ENCODE measurements at regions not wholly inside any gene's neighbourhood (a gene's known extent, or its start where the extent isn't known, plus 50 kb on each side); places are given as distances from the start of the nearest gene placed in this dataset.

DNA sequence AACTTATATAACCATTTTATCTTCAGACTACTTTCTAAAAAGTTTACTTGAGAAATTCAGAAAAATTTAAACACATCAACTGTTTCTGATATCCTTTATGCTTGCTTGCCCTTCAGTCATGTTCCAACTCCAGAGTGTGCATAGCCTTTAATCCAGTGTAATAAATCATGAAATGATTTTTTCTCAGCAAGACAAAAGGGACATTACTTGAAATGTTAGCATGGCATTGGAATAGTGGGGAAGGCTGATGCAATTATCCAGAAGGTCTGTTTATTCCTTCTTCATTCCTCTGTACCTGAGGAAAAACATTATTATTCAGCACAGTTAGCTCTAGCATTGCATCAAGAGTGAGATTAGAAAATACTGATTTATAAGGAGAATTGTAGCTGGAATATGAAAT lies 209.9 kb downstream of the SLC7A11 start:
- no peaks in the 10 kb centered on the region for H3K9me3 ChIP-seq (ENCODE audit: control insufficient read depth in 1 of 2, low read length in 2 of 2)
- no peak overlapping the region for H3K4me3 ChIP-seq (ENCODE audit: low read depth in 1 of 2, low read length in 2 of 2)
- H3K9ac ChIP-seq (ENCODE audit: low read depth in 1 of 2, low read length in 2 of 2) = no peak overlapping the region
- no peaks in the 10 kb centered on the region for H3K27me3 ChIP-seq (ENCODE audit: control insufficient read depth in 1 of 2, insufficient read depth in 2 of 2, low read length in 2 of 2)
- no peak overlapping the region for H3K27ac ChIP-seq (ENCODE audit: low read depth, low read length)
- H3K36me3 ChIP-seq (ENCODE audit: control insufficient read depth in 1 of 2, insufficient read depth in 2 of 2, low read length in 2 of 2) = no peaks in the 10 kb centered on the region
- H3K4me1 ChIP-seq (ENCODE audit: control insufficient read depth in 1 of 2, insufficient read depth in 2 of 2, low read length in 2 of 2) = no peaks in the 10 kb centered on the region

DNA sequence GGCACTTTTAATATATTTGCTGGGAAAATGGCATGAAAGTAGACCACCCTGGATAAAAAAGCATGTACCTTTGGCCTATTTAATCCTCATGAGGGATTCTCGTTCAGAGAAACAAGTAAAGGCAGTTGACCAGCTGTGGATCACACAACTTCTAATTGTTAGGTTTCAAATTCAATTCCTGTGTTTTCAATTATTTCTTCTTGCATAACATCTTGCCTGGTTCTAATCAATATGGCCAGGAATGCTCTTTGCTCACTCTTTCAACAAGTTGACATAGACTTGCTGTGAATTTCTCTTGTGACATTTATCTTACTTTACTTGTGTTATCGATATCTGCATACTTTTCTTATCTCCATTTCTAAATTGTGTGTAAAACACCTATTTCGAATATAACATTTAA lies 211.8 kb downstream of the SLC7A11 start:
- H3K27ac ChIP-seq (ENCODE audit: low read depth, low read length) = no peak overlapping the region
- H3K27me3 ChIP-seq (ENCODE audit: control insufficient read depth in 1 of 2, insufficient read depth in 2 of 2, low read length in 2 of 2) = no peaks in the 10 kb centered on the region
- H3K9me3 ChIP-seq (ENCODE audit: control insufficient read depth in 1 of 2, low read length in 2 of 2) = no peaks in the 10 kb centered on the region
- no peak overlapping the region for H3K4me3 ChIP-seq (ENCODE audit: low read depth in 1 of 2, low read length in 2 of 2)
- H3K9ac ChIP-seq (ENCODE audit: low read depth in 1 of 2, low read length in 2 of 2) = no peak overlapping the region
- no peaks in the 10 kb centered on the region for H3K4me1 ChIP-seq (ENCODE audit: control insufficient read depth in 1 of 2, insufficient read depth in 2 of 2, low read length in 2 of 2)
- H3K36me3 ChIP-seq (ENCODE audit: control insufficient read depth in 1 of 2, insufficient read depth in 2 of 2, low read length in 2 of 2) = no peaks in the 10 kb centered on the region

DNA sequence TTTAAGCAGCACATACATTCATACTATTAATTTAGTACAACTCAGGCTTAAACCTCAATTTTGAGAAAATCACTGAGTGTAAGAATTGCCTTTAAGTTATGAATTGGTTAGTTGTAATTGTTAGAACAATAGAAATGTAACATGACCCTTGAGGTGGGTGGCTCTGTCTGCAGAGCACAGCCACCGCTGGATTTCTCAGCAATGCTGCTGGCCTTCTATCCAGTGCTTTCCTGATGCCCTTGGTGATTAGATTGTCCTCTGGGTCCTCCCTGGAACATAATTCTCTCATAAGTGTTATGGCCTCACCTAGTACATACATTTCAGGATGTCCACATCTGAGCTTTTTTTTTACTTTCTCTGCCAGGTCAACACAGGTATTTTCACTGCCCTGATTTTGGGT lies 213.2 kb downstream of the SLC7A11 start:
- Histone ChIP-seq H3K36me3 (ENCODE audit: control insufficient read depth in 1 of 2, insufficient read depth in 2 of 2, low read length in 2 of 2) (no peaks in the 10 kb centered on the region), H3K4me1 (ENCODE audit: control insufficient read depth in 1 of 2, insufficient read depth in 2 of 2, low read length in 2 of 2) (no peaks in the 10 kb centered on the region), H3K4me3 (ENCODE audit: low read depth in 1 of 2, low read length in 2 of 2) (no peak overlapping the region), H3K27me3 (ENCODE audit: control insufficient read depth in 1 of 2, insufficient read depth in 2 of 2, low read length in 2 of 2) (no peaks in the 10 kb centered on the region), H3K9ac (ENCODE audit: low read depth in 1 of 2, low read length in 2 of 2) (no peak overlapping the region), H3K9me3 (ENCODE audit: control insufficient read depth in 1 of 2, low read length in 2 of 2) (no peaks in the 10 kb centered on the region), H3K27ac (ENCODE audit: low read depth, low read length) (no peak overlapping the region)

DNA sequence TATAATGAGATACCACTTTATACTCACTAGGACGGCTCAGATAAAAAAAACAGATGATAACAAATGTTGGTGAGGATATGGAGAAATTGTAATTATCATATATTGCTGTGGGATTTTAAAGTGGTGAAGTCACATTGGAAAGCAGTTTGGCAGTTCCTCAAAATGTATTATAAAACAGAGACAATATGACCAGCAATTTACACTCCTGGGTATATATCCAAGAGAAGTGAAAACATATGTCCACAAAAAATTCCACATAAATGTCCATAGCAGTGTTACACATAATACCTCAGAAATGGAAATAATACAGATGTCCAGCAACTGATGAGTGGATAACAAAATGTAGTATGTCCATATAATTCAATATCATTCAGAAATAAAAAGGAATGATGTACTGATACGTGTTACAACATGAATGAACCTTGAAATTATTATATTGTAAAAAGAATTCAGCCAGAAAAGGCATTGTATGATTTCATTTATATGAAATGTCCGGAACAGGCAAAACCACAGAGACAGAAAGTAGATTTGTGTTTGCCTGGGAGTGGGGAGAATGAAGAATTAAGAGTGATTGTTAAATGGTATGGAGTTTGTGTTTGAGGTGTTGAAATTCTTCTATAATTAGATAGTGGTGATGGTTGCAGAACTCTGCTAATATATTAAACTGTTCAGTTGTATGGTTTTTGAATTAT lies 220.9 kb downstream of the SLC7A11 start:
- Histone ChIP-seq H3K27me3 (ENCODE audit: control insufficient read depth in 1 of 2, insufficient read depth in 2 of 2, low read length in 2 of 2) (no peaks in the 10 kb centered on the region), H3K36me3 (ENCODE audit: control insufficient read depth in 1 of 2, insufficient read depth in 2 of 2, low read length in 2 of 2) (no peaks in the 10 kb centered on the region), H3K27ac (ENCODE audit: low read depth, low read length) (no peak overlapping the region), H3K4me1 (ENCODE audit: control insufficient read depth in 1 of 2, insufficient read depth in 2 of 2, low read length in 2 of 2) (no peaks in the 10 kb centered on the region), H3K4me3 (ENCODE audit: low read depth in 1 of 2, low read length in 2 of 2) (no peak overlapping the region), H3K9me3 (ENCODE audit: control insufficient read depth in 1 of 2, low read length in 2 of 2) (no peaks in the 10 kb centered on the region), H3K9ac (ENCODE audit: low read depth in 1 of 2, low read length in 2 of 2) (no peak overlapping the region)

DNA sequence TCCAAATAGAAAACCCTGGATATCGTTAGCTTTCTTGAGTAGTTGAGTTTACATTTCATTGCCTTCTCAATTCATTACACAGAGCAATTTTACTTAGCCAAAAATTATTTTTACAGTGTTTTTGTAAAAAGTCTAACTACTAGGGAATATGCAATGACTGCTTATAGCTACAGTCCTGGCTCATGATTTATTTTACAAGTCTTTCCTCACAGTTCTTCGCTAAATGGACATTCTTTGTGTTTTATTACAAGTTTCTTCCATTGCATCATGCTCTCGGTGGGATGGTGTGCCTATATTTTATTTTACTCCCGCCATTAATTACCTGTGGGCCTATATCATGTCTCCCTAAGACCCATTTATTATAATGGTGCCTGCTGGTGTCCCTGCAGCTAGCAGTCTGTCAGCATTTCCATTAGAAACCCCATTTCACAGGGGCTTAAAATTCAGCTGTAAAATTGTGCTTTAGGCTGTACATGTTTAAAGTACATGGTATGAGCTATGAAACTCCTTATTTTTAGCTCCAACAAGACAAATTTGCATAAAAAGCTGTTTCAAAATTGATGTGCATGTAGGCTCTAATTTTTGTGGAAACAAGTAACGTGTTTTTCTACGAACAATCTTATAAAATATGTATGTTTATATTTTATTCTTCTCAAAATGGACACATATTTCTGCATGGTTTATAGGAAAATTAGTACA lies 227.4 kb downstream of the SLC7A11 start:
- Histone ChIP-seq H3K27ac (ENCODE audit: low read depth, low read length) (no peak overlapping the region), H3K27me3 (ENCODE audit: control insufficient read depth in 1 of 2, insufficient read depth in 2 of 2, low read length in 2 of 2) (no peaks in the 10 kb centered on the region), H3K9me3 (ENCODE audit: control insufficient read depth in 1 of 2, low read length in 2 of 2) (no peaks in the 10 kb centered on the region), H3K9ac (ENCODE audit: low read depth in 1 of 2, low read length in 2 of 2) (no peak overlapping the region), H3K36me3 (ENCODE audit: control insufficient read depth in 1 of 2, insufficient read depth in 2 of 2, low read length in 2 of 2) (no peaks in the 10 kb centered on the region), H3K4me1 (ENCODE audit: control insufficient read depth in 1 of 2, insufficient read depth in 2 of 2, low read length in 2 of 2) (no peaks in the 10 kb centered on the region), H3K4me3 (ENCODE audit: low read depth in 1 of 2, low read length in 2 of 2) (no peak overlapping the region)

DNA sequence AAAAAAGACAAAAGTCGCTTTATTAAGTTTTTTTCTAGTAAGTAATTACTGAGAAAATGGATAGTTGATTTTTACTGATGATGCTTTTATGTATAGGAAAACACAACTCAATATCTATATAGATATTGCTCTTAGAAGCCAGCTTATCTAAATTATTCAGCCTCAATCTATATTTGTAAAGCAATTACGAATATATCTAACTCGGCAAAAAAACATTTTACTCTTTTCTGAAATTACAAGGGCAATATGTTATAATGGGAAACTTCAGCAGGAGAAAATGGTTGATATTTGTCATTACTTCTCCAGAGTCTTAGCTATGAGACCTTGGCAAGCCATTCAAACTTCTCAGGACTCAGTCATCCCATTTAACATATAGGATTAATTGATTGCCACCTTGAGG lies 228.5 kb downstream of the SLC7A11 start:
- no peak overlapping the region for H3K9ac ChIP-seq (ENCODE audit: low read depth in 1 of 2, low read length in 2 of 2)
- H3K4me3 ChIP-seq (ENCODE audit: low read depth in 1 of 2, low read length in 2 of 2) = no peak overlapping the region
- no peaks in the 10 kb centered on the region for H3K36me3 ChIP-seq (ENCODE audit: control insufficient read depth in 1 of 2, insufficient read depth in 2 of 2, low read length in 2 of 2)
- no peaks in the 10 kb centered on the region for H3K9me3 ChIP-seq (ENCODE audit: control insufficient read depth in 1 of 2, low read length in 2 of 2)
- H3K27ac ChIP-seq (ENCODE audit: low read depth, low read length) = no peak overlapping the region
- H3K4me1 ChIP-seq (ENCODE audit: control insufficient read depth in 1 of 2, insufficient read depth in 2 of 2, low read length in 2 of 2) = no peaks in the 10 kb centered on the region
- H3K27me3 ChIP-seq (ENCODE audit: control insufficient read depth in 1 of 2, insufficient read depth in 2 of 2, low read length in 2 of 2) = no peaks in the 10 kb centered on the region

- H3K9me3 ChIP-seq (ENCODE audit: control insufficient read depth in 1 of 2, low read length in 2 of 2) = no peaks in the 10 kb centered on the region
- H3K9ac ChIP-seq (ENCODE audit: low read depth in 1 of 2, low read length in 2 of 2) = no peak overlapping the region
- no peaks in the 10 kb centered on the region for H3K4me1 ChIP-seq (ENCODE audit: control insufficient read depth in 1 of 2, insufficient read depth in 2 of 2, low read length in 2 of 2)
- H3K27ac ChIP-seq (ENCODE audit: low read depth, low read length) = no peak overlapping the region
- no peaks in the 10 kb centered on the region for H3K36me3 ChIP-seq (ENCODE audit: control insufficient read depth in 1 of 2, insufficient read depth in 2 of 2, low read length in 2 of 2)
- no peak overlapping the region for H3K4me3 ChIP-seq (ENCODE audit: low read depth in 1 of 2, low read length in 2 of 2)
- no peaks in the 10 kb centered on the region for H3K27me3 ChIP-seq (ENCODE audit: control insufficient read depth in 1 of 2, insufficient read depth in 2 of 2, low read length in 2 of 2)
Measured at GRCh38 chr4:138010639-138011038, 231.5 kb downstream of the SLC7A11 start.

GRCh38 chr4:138007572-138007971 lies 234.6 kb downstream of the SLC7A11 start:
- H3K27ac ChIP-seq (ENCODE audit: low read depth, low read length) = no peak overlapping the region
- no peak overlapping the region for H3K9ac ChIP-seq (ENCODE audit: low read depth in 1 of 2, low read length in 2 of 2)
- no peak overlapping the region for H3K4me3 ChIP-seq (ENCODE audit: low read depth in 1 of 2, low read length in 2 of 2)
- H3K4me1 ChIP-seq (ENCODE audit: control insufficient read depth in 1 of 2, insufficient read depth in 2 of 2, low read length in 2 of 2) = no peaks in the 10 kb centered on the region
- no peaks in the 10 kb centered on the region for H3K36me3 ChIP-seq (ENCODE audit: control insufficient read depth in 1 of 2, insufficient read depth in 2 of 2, low read length in 2 of 2)
- H3K9me3 ChIP-seq (ENCODE audit: control insufficient read depth in 1 of 2, low read length in 2 of 2) = no peaks in the 10 kb centered on the region
- H3K27me3 ChIP-seq (ENCODE audit: control insufficient read depth in 1 of 2, insufficient read depth in 2 of 2, low read length in 2 of 2) = no peaks in the 10 kb centered on the region

DNA sequence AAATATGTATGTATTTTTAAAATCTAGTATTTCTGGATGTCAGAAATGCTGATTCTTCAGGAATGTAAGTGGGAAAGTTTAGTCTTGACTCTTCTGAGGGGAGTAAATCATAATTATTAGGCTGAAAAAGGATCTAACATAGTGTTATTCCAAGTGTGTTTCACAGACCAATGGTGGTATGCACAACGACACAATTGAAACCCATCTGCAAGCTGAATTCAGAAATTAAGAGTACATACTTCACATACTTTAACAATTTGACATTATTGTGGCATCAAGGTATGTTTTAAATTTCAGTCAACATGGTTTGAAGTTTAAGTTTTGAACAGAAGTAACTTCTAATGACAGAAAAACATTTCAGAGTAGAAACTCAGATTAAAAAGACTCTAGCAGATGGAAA lies 236.7 kb downstream of the SLC7A11 start:
- no peak overlapping the region for H3K27ac ChIP-seq (ENCODE audit: low read depth, low read length)
- H3K27me3 ChIP-seq (ENCODE audit: control insufficient read depth in 1 of 2, insufficient read depth in 2 of 2, low read length in 2 of 2) = no peaks in the 10 kb centered on the region
- no peak overlapping the region for H3K4me3 ChIP-seq (ENCODE audit: low read depth in 1 of 2, low read length in 2 of 2)
- no peaks in the 10 kb centered on the region for H3K4me1 ChIP-seq (ENCODE audit: control insufficient read depth in 1 of 2, insufficient read depth in 2 of 2, low read length in 2 of 2)
- H3K9ac ChIP-seq (ENCODE audit: low read depth in 1 of 2, low read length in 2 of 2) = no peak overlapping the region
- H3K36me3 ChIP-seq (ENCODE audit: control insufficient read depth in 1 of 2, insufficient read depth in 2 of 2, low read length in 2 of 2) = no peaks in the 10 kb centered on the region
- no peaks in the 10 kb centered on the region for H3K9me3 ChIP-seq (ENCODE audit: control insufficient read depth in 1 of 2, low read length in 2 of 2)

DNA sequence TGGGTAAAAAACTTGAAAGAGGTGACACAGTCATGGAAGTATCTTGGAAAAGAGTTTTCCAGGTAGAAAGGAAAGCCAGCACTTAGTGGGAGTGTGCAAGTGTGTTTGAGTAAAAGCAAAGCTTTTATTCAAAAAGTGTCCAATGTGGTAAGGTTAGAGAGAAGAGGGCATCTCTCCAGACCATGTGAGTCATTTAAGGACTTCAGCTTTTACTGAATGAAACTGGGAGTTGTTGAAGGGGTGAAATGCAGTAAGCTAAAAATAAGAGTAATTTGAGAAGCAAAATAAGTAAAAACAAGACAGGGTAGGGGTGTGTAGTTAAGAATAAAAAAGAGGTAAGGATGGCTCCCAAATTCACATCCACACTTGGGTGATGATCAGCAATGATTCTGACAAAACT lies 238.9 kb downstream of the SLC7A11 start:
- Histone ChIP-seq H3K9me3 (ENCODE audit: control insufficient read depth in 1 of 2, low read length in 2 of 2) (no peaks in the 10 kb centered on the region), H3K4me1 (ENCODE audit: control insufficient read depth in 1 of 2, insufficient read depth in 2 of 2, low read length in 2 of 2) (no peaks in the 10 kb centered on the region), H3K36me3 (ENCODE audit: control insufficient read depth in 1 of 2, insufficient read depth in 2 of 2, low read length in 2 of 2) (no peaks in the 10 kb centered on the region), H3K4me3 (ENCODE audit: low read depth in 1 of 2, low read length in 2 of 2) (no peak overlapping the region), H3K9ac (ENCODE audit: low read depth in 1 of 2, low read length in 2 of 2) (no peak overlapping the region), H3K27ac (ENCODE audit: low read depth, low read length) (no peak overlapping the region), H3K27me3 (ENCODE audit: control insufficient read depth in 1 of 2, insufficient read depth in 2 of 2, low read length in 2 of 2) (no peaks in the 10 kb centered on the region)

Measured in duodenal mucosa (tissue), 2 donors.